Hepatocyte (in vitro differentiated cells): ENCODE measurements at regions not wholly inside any gene's neighbourhood (a gene's known extent, or its start where the extent isn't known, plus 50 kb on each side); places are given as distances from the start of the nearest gene placed in this dataset.

Source experiments
- DNase-seq: peaks from one replicate; pipeline ENCODE4 v3.0.0-alpha.2; 2016; ENCODE audit warnings: low spot score
- H2AFZ ChIP-seq: fragments of 200-600 bp; sonication (generic); 2 replicates; pipeline ENCODE4 v1.6.0; 2016; ENCODE audit warnings: antibody characterized with exemption, mild to moderate bottlenecking
- H3K27ac ChIP-seq: fragments of 200-600 bp; sonication (generic); 2 replicates; pipeline ENCODE4 v1.5.1; 2016; ENCODE audit warnings: mild to moderate bottlenecking
- H3K27me3 ChIP-seq: fragments of 200-600 bp; sonication (generic); 2 replicates; pipeline ENCODE4 v1.6.1; 2016
- H3K36me3 ChIP-seq: fragments of 200-600 bp; sonication (generic); replicated peaks from 2 replicates; pipeline ENCODE4 v1.5.1; 2016; ENCODE audit warnings: low read depth; ENCODE audit not compliant: insufficient read depth
- H3K4me1 ChIP-seq: fragments of 200-600 bp; sonication (generic); 2 replicates; pipeline ENCODE4 v1.5.1; 2016; ENCODE audit warnings: mild to moderate bottlenecking, moderate library complexity; ENCODE audit not compliant: insufficient read depth
- H3K4me2 ChIP-seq: fragments of 200-600 bp; sonication (generic); 2 replicates; pipeline ENCODE4 v1.6.0; 2016
- H3K4me3 ChIP-seq: fragments of 200-600 bp; sonication (generic); 2 replicates; pipeline ENCODE4 v1.5.1; 2016; ENCODE audit warnings: mild to moderate bottlenecking
- H3K79me2 ChIP-seq: fragments of 200-600 bp; sonication (generic); 2 replicates; pipeline ENCODE4 v1.6.0; 2017; ENCODE audit warnings: mild to moderate bottlenecking
- H3K9me2 ChIP-seq: fragments of 200-600 bp; sonication (generic); replicated peaks from 2 replicates; pipeline ENCODE4 v1.6.0; 2017; ENCODE audit warnings: mild to moderate bottlenecking; ENCODE audit not compliant: insufficient read depth
- H3K9me3 ChIP-seq: fragments of 200-600 bp; sonication (generic); 2 replicates; pipeline ENCODE4 v1.5.1; 2016; ENCODE audit warnings: low read depth, mild to moderate bottlenecking
- H4K20me1 ChIP-seq: fragments of 200-600 bp; sonication (generic); 2 replicates; pipeline ENCODE4 v1.6.0; 2016; ENCODE audit warnings: mild to moderate bottlenecking; ENCODE audit not compliant: insufficient read depth, poor library complexity, severe bottlenecking
- CTCF ChIP-seq: fragments of 200-600 bp; sonication (generic); IDR thresholded peaks from 2 replicates; pipeline ENCODE4 v1.5.1; 2016; ENCODE audit warnings: antibody characterized with exemption, mild to moderate bottlenecking; ENCODE audit not compliant: poor library complexity
- EZH2 ChIP-seq: fragments of 200-600 bp; sonication (generic); IDR thresholded peaks from 2 replicates; pipeline ENCODE4 v1.6.1; 2016; ENCODE audit warnings: antibody characterized with exemption, mild to moderate bottlenecking, borderline replicate concordance
- EZH2phosphoT487 ChIP-seq: fragments of 200-600 bp; sonication (generic); IDR thresholded peaks from one replicate; pipeline ENCODE4 v1.6.1; 2018; ENCODE audit warnings: antibody characterized with exemption, mild to moderate bottlenecking, low read depth, moderate library complexity; ENCODE audit not compliant: unreplicated experiment, severe bottlenecking
- WGBS: methylation state at CpG from one replicate; pipeline ENCODE4 v1.1.6; 2016; ENCODE audit warnings: low lambda C conversion rate; ENCODE audit errors: missing lambda C conversion rate; 5-methylcytosine and 5-hydroxymethylcytosine counted together

DNA sequence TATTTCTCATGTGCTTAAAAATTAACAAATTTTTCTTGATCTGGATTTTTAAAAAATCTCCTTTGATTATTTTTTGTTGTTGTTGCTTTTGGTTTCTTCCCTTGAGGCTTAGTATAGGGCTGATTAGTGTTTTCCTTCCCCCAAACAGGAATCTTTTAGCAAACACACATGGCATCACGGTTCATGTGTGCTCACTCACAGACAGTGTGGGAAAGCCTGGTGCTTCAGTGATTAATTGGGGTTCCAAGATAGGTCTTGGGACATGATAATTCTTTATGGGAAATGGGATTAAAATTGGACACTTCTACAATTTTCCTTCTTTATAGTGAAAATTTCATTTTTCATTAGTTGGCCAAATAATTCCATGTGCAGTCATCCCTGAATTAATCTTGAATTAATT lies 153.9 kb upstream of the SOX11 start:
- Histone ChIP-seq H3K9me3 (no peaks in the 10 kb centered on the region), H3K27me3 (no peaks in the 10 kb centered on the region), H3K36me3 (no peaks in the 10 kb centered on the region), H3K4me1 (peaks cover 21% of the 10 kb centered on the region), H2AFZ (no peak overlapping the region), H3K4me2 (peak overlapping the region; percentile 26), H3K4me3 (no peak overlapping the region), H3K27ac (peak overlapping the region; percentile 63), H3K9me2 (no peaks in the 10 kb centered on the region), H3K79me2 (no peaks in the 10 kb centered on the region), H4K20me1 (no peaks in the 10 kb centered on the region)
- TF ChIP-seq CTCF (no peak), EZH2 (no peak), EZH2phosphoT487 (no peak)
- 56% methylated on average over 1 of the region's 1 CpG for WGBS
- DNase-seq = no peak

GRCh38 chr2:5538772-5539171 lies 153.4 kb upstream of the SOX11 start:
- Histone ChIP-seq H3K4me3 (no peak overlapping the region), H3K79me2 (no peaks in the 10 kb centered on the region), H2AFZ (no peak overlapping the region), H4K20me1 (no peaks in the 10 kb centered on the region), H3K9me2 (no peaks in the 10 kb centered on the region), H3K4me1 (peaks cover 21% of the 10 kb centered on the region), H3K9me3 (no peaks in the 10 kb centered on the region), H3K4me2 (peak overlapping the region; percentile 76), H3K27me3 (no peaks in the 10 kb centered on the region), H3K36me3 (no peaks in the 10 kb centered on the region), H3K27ac (peak overlapping the region; percentile 87)
- peak; percentile 44 for DNase-seq
- 32% methylated on average over 8 of the region's 8 CpGs for WGBS
- TF ChIP-seq EZH2phosphoT487 = no peak
- no peak for TF ChIP-seq CTCF
- TF ChIP-seq EZH2 = no peak

DNA sequence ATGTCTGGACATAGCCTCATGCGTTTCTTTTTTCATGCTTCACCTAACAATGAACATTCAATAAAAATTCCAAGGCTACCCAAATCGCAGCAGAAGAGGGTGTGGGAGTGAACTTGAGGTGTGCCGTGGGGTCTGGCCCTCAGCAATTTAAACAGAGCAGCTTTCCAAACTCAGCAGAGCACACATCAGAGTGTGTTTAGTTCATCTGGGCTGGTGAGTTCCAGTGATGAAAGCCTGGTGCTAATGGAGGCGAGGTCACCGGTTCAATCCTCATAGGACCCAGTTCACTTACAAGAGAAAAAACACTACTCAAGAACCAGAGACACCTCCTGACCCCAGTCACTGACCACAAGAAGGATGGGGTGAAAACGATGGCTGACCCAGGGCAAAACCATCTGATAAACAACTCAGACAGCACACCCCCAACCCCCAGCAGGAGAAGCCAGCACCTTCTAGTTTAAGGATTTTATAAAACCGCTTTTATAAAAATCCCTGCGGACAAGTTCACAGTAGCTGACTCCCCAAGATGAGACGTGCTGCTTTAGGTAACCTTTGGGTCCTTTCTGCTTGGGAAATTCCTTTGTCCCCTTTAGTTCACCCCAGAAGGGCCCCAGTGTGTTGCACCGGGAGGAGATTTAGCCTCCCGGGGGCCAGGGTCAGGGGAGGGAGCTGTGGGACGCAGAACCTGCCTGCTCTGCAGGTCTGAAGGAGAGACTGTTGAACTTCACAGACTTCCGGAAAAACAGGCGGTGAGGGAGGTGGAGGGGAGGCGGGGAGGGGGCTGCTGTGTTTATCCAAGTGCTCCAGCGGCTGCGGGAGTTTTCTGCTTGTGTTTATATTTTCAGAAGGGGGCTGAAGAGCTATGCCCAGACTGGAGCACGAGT lies 152.7 kb upstream of the SOX11 start:
- Histone ChIP-seq H3K9me2 (no peaks in the 10 kb centered on the region), H3K4me3 (no peak overlapping the region), H3K79me2 (no peaks in the 10 kb centered on the region), H3K36me3 (no peaks in the 10 kb centered on the region), H3K27ac (peak overlapping the region; percentile 87), H2AFZ (peak overlapping the region; percentile 50), H3K4me1 (peaks cover 21% of the 10 kb centered on the region), H3K9me3 (no peaks in the 10 kb centered on the region), H4K20me1 (no peaks in the 10 kb centered on the region), H3K4me2 (peak overlapping the region; percentile 76), H3K27me3 (no peaks in the 10 kb centered on the region)
- DNase-seq = peak; percentile 59
- WGBS = 15% methylated on average over 18 of the region's 18 CpGs
- TF ChIP-seq EZH2 = no peak
- no peak for TF ChIP-seq CTCF
